IPS-15b (cell line): ENCODE measurements at regions not wholly inside any gene's neighbourhood (a gene's known extent, or its start where the extent isn't known, plus 50 kb on each side); places are given as distances from the start of the nearest gene placed in this dataset.

Source experiments
- H3K27me3 ChIP-seq: one replicate; pipeline ENCODE4 v1.6.1; 2013; ENCODE audit warnings: low read length; ENCODE audit not compliant: control insufficient read depth, insufficient read depth
- H3K36me3 ChIP-seq: one replicate; pipeline ENCODE4 v1.6.1; 2013; ENCODE audit warnings: low read length; ENCODE audit not compliant: control insufficient read depth, insufficient read depth
- H3K4me1 ChIP-seq: one replicate; pipeline ENCODE4 v1.6.1; 2013; ENCODE audit warnings: mild to moderate bottlenecking, low read length; ENCODE audit not compliant: control insufficient read depth, insufficient read depth
- H3K4me3 ChIP-seq: one replicate; pipeline ENCODE4 v1.5.1; 2013; ENCODE audit warnings: low read depth, low read length
- H3K9ac ChIP-seq: one replicate; pipeline ENCODE4 v1.6.1; 2013; ENCODE audit warnings: low read depth, mild to moderate bottlenecking, low read length
- H3K9me3 ChIP-seq: one replicate; pipeline ENCODE4 v1.6.1; 2013; ENCODE audit warnings: mild to moderate bottlenecking, low read length; ENCODE audit not compliant: control insufficient read depth, insufficient read depth

- no peaks in the 10 kb centered on the region for H3K4me1 ChIP-seq
- H3K9ac ChIP-seq, result no peak overlapping the region
- no peaks in the 10 kb centered on the region for H3K9me3 ChIP-seq
- H3K4me3 ChIP-seq, result no peak overlapping the region
- H3K36me3 ChIP-seq, result no peaks in the 10 kb centered on the region
- no peaks in the 10 kb centered on the region for H3K27me3 ChIP-seq
Measured at GRCh38 chr9:95822583-95823431, 52.7 kb upstream of the ERCC6L2 start.

GRCh38 chr9:95822015-95822414 is 53.5 kb upstream of the ERCC6L2 start:
- Histone ChIP-seq H3K36me3 (no peaks in the 10 kb centered on the region), H3K4me3 (no peak overlapping the region), H3K4me1 (no peaks in the 10 kb centered on the region), H3K27me3 (no peaks in the 10 kb centered on the region), H3K9me3 (no peaks in the 10 kb centered on the region), H3K9ac (no peak overlapping the region)

GRCh38 chr9:95820074-95820473 is 55.4 kb upstream of the ERCC6L2 start:
- Histone ChIP-seq H3K9ac (no peak overlapping the region), H3K4me1 (peaks cover 4% of the 10 kb centered on the region), H3K36me3 (no peaks in the 10 kb centered on the region), H3K4me3 (no peak overlapping the region), H3K27me3 (no peaks in the 10 kb centered on the region), H3K9me3 (no peaks in the 10 kb centered on the region)

- no peaks in the 10 kb centered on the region for H3K36me3 ChIP-seq
- no peaks in the 10 kb centered on the region for H3K9me3 ChIP-seq
- H3K4me3 ChIP-seq, result no peak overlapping the region
- H3K27me3 ChIP-seq, result no peaks in the 10 kb centered on the region
- H3K9ac ChIP-seq, result no peak overlapping the region
- peaks cover 4% of the 10 kb centered on the region for H3K4me1 ChIP-seq
Measured at GRCh38 chr9:95819636-95820035, 55.9 kb upstream of the ERCC6L2 start.

GRCh38 chr9:95817205-95817604 is 58.3 kb upstream of the ERCC6L2 start:
- H3K9ac ChIP-seq, result no peak overlapping the region
- no peaks in the 10 kb centered on the region for H3K9me3 ChIP-seq
- peaks cover 4% of the 10 kb centered on the region for H3K4me1 ChIP-seq
- H3K36me3 ChIP-seq, result no peaks in the 10 kb centered on the region
- no peak overlapping the region for H3K4me3 ChIP-seq
- H3K27me3 ChIP-seq, result no peaks in the 10 kb centered on the region

GRCh38 chr9:95816716-95817115 is 58.8 kb upstream of the ERCC6L2 start:
- Histone ChIP-seq H3K4me3 (no peak overlapping the region), H3K9me3 (no peaks in the 10 kb centered on the region), H3K4me1 (peaks cover 4% of the 10 kb centered on the region), H3K27me3 (no peaks in the 10 kb centered on the region), H3K9ac (no peak overlapping the region), H3K36me3 (no peaks in the 10 kb centered on the region)

GRCh38 chr9:95815961-95816360 is 59.5 kb upstream of the ERCC6L2 start:
- Histone ChIP-seq H3K27me3 (no peaks in the 10 kb centered on the region), H3K4me3 (no peak overlapping the region), H3K4me1 (peaks cover 4% of the 10 kb centered on the region), H3K9me3 (no peaks in the 10 kb centered on the region), H3K9ac (no peak overlapping the region), H3K36me3 (no peaks in the 10 kb centered on the region)

GRCh38 chr9:95815133-95815532 is 60.4 kb upstream of the ERCC6L2 start:
- H3K4me1 ChIP-seq, result peaks cover 4% of the 10 kb centered on the region
- no peaks in the 10 kb centered on the region for H3K36me3 ChIP-seq
- no peak overlapping the region for H3K4me3 ChIP-seq
- H3K27me3 ChIP-seq, result no peaks in the 10 kb centered on the region
- no peaks in the 10 kb centered on the region for H3K9me3 ChIP-seq
- H3K9ac ChIP-seq, result no peak overlapping the region

GRCh38 chr9:95813923-95814322 is 61.6 kb upstream of the ERCC6L2 start:
- no peak overlapping the region for H3K9ac ChIP-seq
- peaks cover 4% of the 10 kb centered on the region for H3K4me1 ChIP-seq
- H3K4me3 ChIP-seq, result no peak overlapping the region
- H3K27me3 ChIP-seq, result no peaks in the 10 kb centered on the region
- H3K9me3 ChIP-seq, result no peaks in the 10 kb centered on the region
- no peaks in the 10 kb centered on the region for H3K36me3 ChIP-seq

GRCh38 chr9:95810814-95811213 is 64.7 kb upstream of the ERCC6L2 start:
- Histone ChIP-seq H3K36me3 (no peaks in the 10 kb centered on the region), H3K27me3 (no peaks in the 10 kb centered on the region), H3K4me3 (no peak overlapping the region), H3K9me3 (no peaks in the 10 kb centered on the region), H3K4me1 (peaks cover 10% of the 10 kb centered on the region), H3K9ac (no peak overlapping the region)

GRCh38 chr9:95810133-95810532 is 65.4 kb upstream of the ERCC6L2 start:
- Histone ChIP-seq H3K9ac (no peak overlapping the region), H3K4me1 (peaks cover 6% of the 10 kb centered on the region), H3K36me3 (no peaks in the 10 kb centered on the region), H3K9me3 (no peaks in the 10 kb centered on the region), H3K27me3 (no peaks in the 10 kb centered on the region), H3K4me3 (no peak overlapping the region)

- peaks cover 6% of the 10 kb centered on the region for H3K4me1 ChIP-seq
- no peaks in the 10 kb centered on the region for H3K9me3 ChIP-seq
- H3K9ac ChIP-seq, result no peak overlapping the region
- no peak overlapping the region for H3K4me3 ChIP-seq
- no peaks in the 10 kb centered on the region for H3K36me3 ChIP-seq
- H3K27me3 ChIP-seq, result no peaks in the 10 kb centered on the region
Measured at GRCh38 chr9:95809686-95810085, 65.8 kb upstream of the ERCC6L2 start.
